SK-N-SH treated with all-trans-retinoic acid at 6 μM for 48 hours (cell line): ENCODE measurements at regions not wholly inside any gene's neighbourhood (a gene's known extent, or its start where the extent isn't known, plus 50 kb on each side); places are given as distances from the start of the nearest gene placed in this dataset.

Experiments
- OSR1 ChIP-seq: fragments of 250-450 bp; sonication (Bioruptor Pico); IDR thresholded peaks from 2 replicates; pipeline ENCODE4 v1.8.0; 2022; ENCODE audit warnings: moderate library complexity, mild to moderate bottlenecking, inconsistent platforms
- TF ChIP-seq, protein P1 (sequence below): fragments of 250-450 bp; sonication (Bioruptor Pico); IDR thresholded peaks from 2 replicates; pipeline ENCODE4 v1.8.0; 2020; ENCODE audit warnings: mild to moderate bottlenecking, moderate library complexity, borderline replicate concordance

DNA sequence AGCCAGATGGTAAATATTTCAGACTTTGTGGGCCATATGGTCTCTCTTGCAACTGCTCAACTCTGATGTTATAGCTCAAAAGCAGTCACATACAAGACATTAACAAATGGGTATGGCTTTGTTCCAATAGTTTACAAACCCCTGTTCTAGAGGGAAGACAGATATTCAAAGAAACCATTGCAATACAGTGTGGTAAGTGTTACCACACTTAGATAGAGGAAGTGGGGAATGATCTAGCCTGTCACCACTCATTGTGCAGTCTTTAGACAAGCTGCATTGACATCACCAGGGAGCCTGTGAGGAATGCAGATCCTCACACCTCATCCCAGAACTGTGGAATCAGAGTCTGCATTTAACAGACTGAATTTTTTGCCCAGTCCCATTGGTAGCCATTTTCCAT is 80.0 kb upstream of the RGS6 start:
- no peak for TF ChIP-seq OSR1 (CRISPR knock-in tag)
- TF ChIP-seq, protein P1, sequence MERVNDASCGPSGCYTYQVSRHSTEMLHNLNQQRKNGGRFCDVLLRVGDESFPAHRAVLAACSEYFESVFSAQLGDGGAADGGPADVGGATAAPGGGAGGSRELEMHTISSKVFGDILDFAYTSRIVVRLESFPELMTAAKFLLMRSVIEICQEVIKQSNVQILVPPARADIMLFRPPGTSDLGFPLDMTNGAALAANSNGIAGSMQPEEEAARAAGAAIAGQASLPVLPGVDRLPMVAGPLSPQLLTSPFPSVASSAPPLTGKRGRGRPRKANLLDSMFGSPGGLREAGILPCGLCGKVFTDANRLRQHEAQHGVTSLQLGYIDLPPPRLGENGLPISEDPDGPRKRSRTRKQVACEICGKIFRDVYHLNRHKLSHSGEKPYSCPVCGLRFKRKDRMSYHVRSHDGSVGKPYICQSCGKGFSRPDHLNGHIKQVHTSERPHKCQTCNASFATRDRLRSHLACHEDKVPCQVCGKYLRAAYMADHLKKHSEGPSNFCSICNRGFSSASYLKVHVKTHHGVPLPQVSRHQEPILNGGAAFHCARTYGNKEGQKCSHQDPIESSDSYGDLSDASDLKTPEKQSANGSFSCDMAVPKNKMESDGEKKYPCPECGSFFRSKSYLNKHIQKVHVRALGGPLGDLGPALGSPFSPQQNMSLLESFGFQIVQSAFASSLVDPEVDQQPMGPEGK (CRISPR knock-in tag): no peak
